ENCODE measurements at regions not wholly inside any gene's neighbourhood (a gene's known extent, or its start where the extent isn't known, plus 50 kb on each side); places are given as distances from the start of the nearest gene placed in this dataset.

- H3K36me3 ChIP-seq (ENCODE audit: insufficient read depth, insufficient read length, low read length) = no peaks in the 10 kb centered on the region
- peaks cover 3% of the 10 kb centered on the region for H3K4me1 ChIP-seq (ENCODE audit: insufficient read depth, insufficient read length)
- H3K9me3 ChIP-seq (ENCODE audit: insufficient read depth, low read length) = peaks cover 13% of the 10 kb centered on the region
- H3K27me3 ChIP-seq (ENCODE audit: insufficient read depth, insufficient read length) = no peaks in the 10 kb centered on the region
- H3K4me3 ChIP-seq (ENCODE audit: insufficient read length, low read depth) = no peak overlapping the region
- no peak for TF ChIP-seq SUZ12 (IDR thresholded peaks at IDR 0.05; ENCODE audit: extremely low read depth, insufficient read depth, insufficient read length)
- TF ChIP-seq ZNF274 (IDR thresholded peaks at IDR 0.05; ENCODE audit: low read depth, low read length) = no peak
- TF ChIP-seq YY1 (IDR thresholded peaks at IDR 0.05; ENCODE audit: insufficient read depth, insufficient read length) = no peak
- DNase-seq (ENCODE audit: low read depth, low spot score) = no peak
- H3K9ac ChIP-seq (ENCODE audit: insufficient read length, low read depth) = no peak overlapping the region
Measured at GRCh38 chr12:25864306-25865276, 93.9 kb upstream of the RASSF8 start.

- DNase-seq (ENCODE audit: low read depth, low spot score) = no peak
- no peak overlapping the region for H3K4me3 ChIP-seq (ENCODE audit: insufficient read length, low read depth)
- H3K4me1 ChIP-seq (ENCODE audit: insufficient read depth, insufficient read length) = peaks cover 3% of the 10 kb centered on the region
- H3K36me3 ChIP-seq (ENCODE audit: insufficient read depth, insufficient read length, low read length) = no peaks in the 10 kb centered on the region
- H3K9ac ChIP-seq (ENCODE audit: insufficient read length, low read depth) = no peak overlapping the region
- TF ChIP-seq SUZ12 (IDR thresholded peaks at IDR 0.05; ENCODE audit: extremely low read depth, insufficient read depth, insufficient read length) = no peak
- no peak for TF ChIP-seq ZNF274 (IDR thresholded peaks at IDR 0.05; ENCODE audit: low read depth, low read length)
- no peak for TF ChIP-seq YY1 (IDR thresholded peaks at IDR 0.05; ENCODE audit: insufficient read depth, insufficient read length)
- peaks cover 13% of the 10 kb centered on the region for H3K9me3 ChIP-seq (ENCODE audit: insufficient read depth, low read length)
- no peaks in the 10 kb centered on the region for H3K27me3 ChIP-seq (ENCODE audit: insufficient read depth, insufficient read length)
Measured at GRCh38 chr12:25866586-25867378, 91.7 kb upstream of the RASSF8 start.

- DNase-seq (ENCODE audit: low read depth, low spot score) = no peak
- no peak for TF ChIP-seq SUZ12 (IDR thresholded peaks at IDR 0.05; ENCODE audit: extremely low read depth, insufficient read depth, insufficient read length)
- TF ChIP-seq YY1 (IDR thresholded peaks at IDR 0.05; ENCODE audit: insufficient read depth, insufficient read length) = no peak
- no peak for TF ChIP-seq ZNF274 (IDR thresholded peaks at IDR 0.05; ENCODE audit: low read depth, low read length)
- no peaks in the 10 kb centered on the region for H3K27me3 ChIP-seq (ENCODE audit: insufficient read depth, insufficient read length)
- no peaks in the 10 kb centered on the region for H3K36me3 ChIP-seq (ENCODE audit: insufficient read depth, insufficient read length, low read length)
- H3K4me1 ChIP-seq (ENCODE audit: insufficient read depth, insufficient read length) = peaks cover 3% of the 10 kb centered on the region
- H3K4me3 ChIP-seq (ENCODE audit: insufficient read length, low read depth) = no peak overlapping the region
- H3K9me3 ChIP-seq (ENCODE audit: insufficient read depth, low read length) = peaks cover 13% of the 10 kb centered on the region
- no peak overlapping the region for H3K9ac ChIP-seq (ENCODE audit: insufficient read length, low read depth)
Measured at GRCh38 chr12:25868193-25868592, 90.3 kb upstream of the RASSF8 start.

GRCh38 chr12:25872137-25872536 is 86.3 kb upstream of the RASSF8 start:
- no peak overlapping the region for H3K4me3 ChIP-seq (ENCODE audit: insufficient read length, low read depth)
- DNase-seq (ENCODE audit: low read depth, low spot score) = no peak
- H3K27me3 ChIP-seq (ENCODE audit: insufficient read depth, insufficient read length) = no peaks in the 10 kb centered on the region
- H3K9ac ChIP-seq (ENCODE audit: insufficient read length, low read depth) = no peak overlapping the region
- no peaks in the 10 kb centered on the region for H3K36me3 ChIP-seq (ENCODE audit: insufficient read depth, insufficient read length, low read length)
- H3K4me1 ChIP-seq (ENCODE audit: insufficient read depth, insufficient read length) = no peaks in the 10 kb centered on the region
- TF ChIP-seq ZNF274 (IDR thresholded peaks at IDR 0.05; ENCODE audit: low read depth, low read length) (no peak), YY1 (IDR thresholded peaks at IDR 0.05; ENCODE audit: insufficient read depth, insufficient read length) (no peak), SUZ12 (IDR thresholded peaks at IDR 0.05; ENCODE audit: extremely low read depth, insufficient read depth, insufficient read length) (no peak)
- peaks cover 13% of the 10 kb centered on the region for H3K9me3 ChIP-seq (ENCODE audit: insufficient read depth, low read length)

- Histone ChIP-seq H3K9me3 (ENCODE audit: insufficient read depth, low read length) (no peaks in the 10 kb centered on the region), H3K9ac (ENCODE audit: insufficient read length, low read depth) (no peak overlapping the region), H3K4me3 (ENCODE audit: insufficient read length, low read depth) (no peak overlapping the region), H3K36me3 (ENCODE audit: insufficient read depth, insufficient read length, low read length) (no peaks in the 10 kb centered on the region), H3K4me1 (ENCODE audit: insufficient read depth, insufficient read length) (no peaks in the 10 kb centered on the region), H3K27me3 (ENCODE audit: insufficient read depth, insufficient read length) (no peaks in the 10 kb centered on the region)
- no peak for TF ChIP-seq YY1 (IDR thresholded peaks at IDR 0.05; ENCODE audit: insufficient read depth, insufficient read length)
- TF ChIP-seq SUZ12 (IDR thresholded peaks at IDR 0.05; ENCODE audit: extremely low read depth, insufficient read depth, insufficient read length) = no peak
- no peak for TF ChIP-seq ZNF274 (IDR thresholded peaks at IDR 0.05; ENCODE audit: low read depth, low read length)
- DNase-seq (ENCODE audit: low read depth, low spot score) = no peak
Measured at GRCh38 chr12:25875661-25876060, 82.8 kb upstream of the RASSF8 start.

- H3K4me1 ChIP-seq (ENCODE audit: insufficient read depth, insufficient read length) = no peaks in the 10 kb centered on the region
- H3K36me3 ChIP-seq (ENCODE audit: insufficient read depth, insufficient read length, low read length) = no peaks in the 10 kb centered on the region
- DNase-seq (ENCODE audit: low read depth, low spot score) = no peak
- no peaks in the 10 kb centered on the region for H3K9me3 ChIP-seq (ENCODE audit: insufficient read depth, low read length)
- TF ChIP-seq ZNF274 (IDR thresholded peaks at IDR 0.05; ENCODE audit: low read depth, low read length) (no peak), YY1 (IDR thresholded peaks at IDR 0.05; ENCODE audit: insufficient read depth, insufficient read length) (no peak), SUZ12 (IDR thresholded peaks at IDR 0.05; ENCODE audit: extremely low read depth, insufficient read depth, insufficient read length) (no peak)
- H3K4me3 ChIP-seq (ENCODE audit: insufficient read length, low read depth) = no peak overlapping the region
- no peaks in the 10 kb centered on the region for H3K27me3 ChIP-seq (ENCODE audit: insufficient read depth, insufficient read length)
- H3K9ac ChIP-seq (ENCODE audit: insufficient read length, low read depth) = no peak overlapping the region
Measured at GRCh38 chr12:25876383-25877045, 82.0 kb upstream of the RASSF8 start.
